GM20431 (cell line): ENCODE measurements at regions not wholly inside any gene's neighbourhood (a gene's known extent, or its start where the extent isn't known, plus 50 kb on each side); places are given as distances from the start of the nearest gene placed in this dataset.

ENCODE experiments used
- in situ Hi-C: fragments of 300-500 bp; cut with MseI, MboI; formaldehyde crosslinking; loops from one replicate; pipeline ENCODE4 v1.15.0; 2020; ENCODE audit warnings: low sequenced_read_pairs; ENCODE audit not compliant: unreplicated experiment

DNA sequence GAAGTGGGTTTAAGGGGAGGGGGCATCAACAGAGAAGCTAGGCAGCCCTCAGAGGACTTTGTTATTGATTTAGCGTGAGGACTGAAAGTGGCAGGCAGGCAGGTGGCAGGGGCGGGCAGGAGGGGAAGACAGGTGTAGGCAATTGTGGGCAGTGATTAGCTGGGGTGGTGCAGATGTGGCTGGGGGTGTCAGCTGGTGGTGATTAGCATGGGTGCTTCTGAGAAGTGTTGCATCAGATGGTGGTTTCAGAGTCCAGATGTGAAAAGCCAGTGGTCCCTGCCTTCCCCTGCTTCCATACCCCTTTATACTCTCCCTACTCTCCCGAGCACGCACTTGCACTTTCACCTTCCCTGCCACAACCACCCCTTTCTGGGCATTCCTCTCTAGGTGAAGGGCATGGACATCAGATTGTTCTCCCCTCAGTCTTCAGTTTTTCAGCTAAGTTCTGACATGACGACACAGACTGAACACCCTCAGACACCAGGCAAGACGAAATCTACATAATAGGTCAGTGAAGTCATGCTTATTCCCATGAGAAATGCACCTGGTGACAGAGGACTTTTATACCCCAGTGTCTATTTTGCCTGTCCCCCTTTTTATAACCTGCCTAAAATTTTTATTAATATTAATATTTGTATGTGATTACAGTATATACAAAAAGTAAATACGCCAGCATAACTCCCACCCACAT is 435.7 kb upstream of the CADM1 start:
- in situ Hi-C loops = no loop called here

DNA sequence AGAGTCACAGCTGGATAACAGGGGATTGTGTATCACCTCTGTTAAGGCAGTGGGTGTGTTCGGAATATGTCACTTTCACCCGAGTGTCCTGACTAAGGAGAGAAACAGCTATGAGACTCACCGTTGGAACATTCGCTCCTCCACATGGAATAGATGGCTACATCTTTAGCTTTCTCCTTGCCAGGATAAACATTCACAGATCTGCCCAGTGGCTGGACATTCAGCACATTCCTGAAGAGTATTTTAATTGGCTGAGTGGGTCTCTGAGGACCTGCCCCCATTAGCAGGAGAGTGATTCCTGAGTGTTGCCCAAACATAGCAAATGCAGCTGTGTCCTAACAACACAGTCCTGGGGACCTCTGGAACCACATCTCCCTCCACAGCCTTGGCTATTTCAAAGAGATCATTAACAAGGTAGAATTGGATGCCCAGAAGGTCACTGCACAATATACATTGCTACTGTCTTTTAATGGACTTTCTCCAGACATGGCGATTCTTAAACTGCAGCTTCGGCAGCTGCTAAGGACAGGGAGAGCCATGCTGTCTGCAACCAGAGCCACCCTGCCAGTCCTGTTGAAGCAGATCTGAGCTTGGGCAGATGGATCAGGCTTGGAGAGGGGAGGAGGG is 435.0 kb upstream of the CADM1 start:
- in situ Hi-C loops = no loop called here

DNA sequence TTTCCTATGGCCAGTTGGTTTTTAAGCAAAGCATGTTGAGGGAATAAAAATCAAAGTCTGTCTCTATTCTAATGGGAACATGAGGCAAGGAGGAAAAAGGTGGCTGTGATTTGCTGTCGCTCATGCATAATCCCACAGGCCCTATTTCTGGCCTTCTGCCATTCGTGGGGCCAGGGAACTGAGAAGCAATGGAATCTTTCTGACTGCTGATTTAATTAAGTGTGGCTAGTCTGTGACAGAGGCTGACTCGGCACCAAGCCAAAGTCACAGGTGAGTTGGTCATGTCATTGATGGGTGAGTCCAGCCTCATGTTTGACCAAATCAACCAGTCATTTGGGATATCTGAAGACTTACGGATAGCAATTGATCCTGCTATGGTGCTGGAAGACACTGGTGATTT is 429.3 kb upstream of the CADM1 start:
- in situ Hi-C loops = no loop called here

DNA sequence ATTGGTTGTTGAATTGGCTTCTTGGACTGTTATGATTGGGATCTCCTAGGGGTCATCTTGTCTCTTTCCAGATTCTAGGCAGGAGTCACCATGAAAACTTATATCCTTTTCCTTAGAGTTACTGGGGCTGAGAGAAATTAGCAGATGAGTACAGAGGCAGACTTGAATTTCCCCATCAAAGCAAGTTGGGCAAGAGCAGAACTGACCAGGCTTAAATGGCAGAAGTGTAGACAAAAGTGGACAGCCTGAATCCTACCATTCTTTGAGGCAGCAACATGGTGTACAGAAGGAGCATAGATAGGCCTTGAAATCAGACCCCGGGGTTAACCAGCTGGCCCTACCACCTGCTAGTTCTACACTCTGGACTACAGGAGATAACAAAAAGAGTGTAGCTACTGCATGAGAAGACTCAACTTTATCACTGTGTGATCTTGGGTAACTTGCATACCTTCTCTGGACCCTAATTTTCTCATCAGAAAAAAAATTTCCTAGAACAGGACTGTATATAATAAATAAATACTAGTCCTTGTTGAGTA is 427.4 kb upstream of the CADM1 start:
- in situ Hi-C loops = no loop called here

- in situ Hi-C loops = no loop called here
These were observed 426.8 kb upstream of the CADM1 start for GRCh38 chr11:115930886-115931547.

DNA sequence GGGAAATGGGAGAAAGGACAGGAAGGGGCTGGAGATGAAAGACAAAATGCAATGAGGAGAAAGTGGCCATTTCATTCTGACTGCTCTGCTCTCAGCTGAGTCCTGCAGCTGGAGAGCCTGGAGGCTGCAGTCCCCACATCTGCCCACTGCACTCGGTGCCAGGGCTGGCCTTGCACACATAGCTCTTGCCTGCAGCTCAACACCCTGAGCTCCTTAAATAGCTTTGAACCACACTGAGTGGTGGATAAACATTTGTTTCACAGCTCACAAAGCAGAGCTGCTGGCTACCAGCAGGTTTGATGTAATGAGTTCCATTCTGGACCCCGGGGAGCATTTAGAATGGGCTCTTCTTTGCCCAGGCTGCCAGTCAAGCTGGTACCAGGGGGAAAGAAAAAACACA is 426.1 kb upstream of the CADM1 start:
- in situ Hi-C loops = no loop called here

- in situ Hi-C loops = no loop called here
These were observed 425.5 kb upstream of the CADM1 start for GRCh38 chr11:115929618-115930129.

- in situ Hi-C loops = no loop called here
These were observed 424.6 kb upstream of the CADM1 start for GRCh38 chr11:115928811-115929210.

DNA sequence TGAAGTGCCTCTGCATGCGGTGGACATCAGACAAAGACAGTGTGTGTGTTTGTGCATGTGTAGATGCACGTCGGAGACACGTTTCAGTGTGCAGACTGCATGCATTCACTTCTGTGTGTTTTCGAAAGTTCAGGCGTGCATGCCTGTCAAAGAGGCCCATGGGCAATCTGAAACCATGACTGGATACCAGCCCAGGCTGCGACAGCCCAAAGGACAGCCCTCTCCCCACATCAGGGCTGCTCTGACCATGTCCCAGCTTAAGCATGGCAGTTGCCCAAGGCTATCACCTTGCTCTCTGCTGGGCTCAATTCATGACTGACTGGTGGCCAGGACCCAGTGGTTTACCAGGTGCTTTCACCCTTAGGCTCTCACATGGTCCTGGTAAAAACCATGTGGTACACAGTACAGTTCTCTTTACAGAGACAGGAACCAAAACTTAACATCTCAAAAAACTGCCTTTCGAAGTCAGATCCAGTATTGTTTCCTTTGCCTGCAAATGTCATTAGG is 423.7 kb upstream of the CADM1 start:
- in situ Hi-C loops = no loop called here

DNA sequence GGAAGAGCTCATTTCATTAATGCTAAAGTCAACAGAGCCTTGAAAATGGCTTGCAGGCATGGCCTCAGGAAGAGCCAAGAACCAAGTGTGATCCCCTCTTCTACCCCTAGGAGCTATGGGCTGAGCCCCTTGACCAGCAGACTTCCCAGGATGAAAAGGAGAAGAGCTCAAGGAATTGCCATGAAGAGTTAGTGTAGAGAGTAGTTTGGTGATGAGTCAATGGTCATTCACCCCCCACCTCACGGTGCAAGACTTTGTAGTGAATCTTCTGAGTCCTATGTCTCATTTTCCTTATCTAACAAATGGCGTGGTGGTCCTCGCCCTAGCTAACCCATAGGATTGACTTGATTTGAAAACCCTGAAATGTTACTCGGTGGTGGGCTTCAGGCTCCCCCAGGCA is 422.4 kb upstream of the CADM1 start:
- in situ Hi-C loops = no loop called here

DNA sequence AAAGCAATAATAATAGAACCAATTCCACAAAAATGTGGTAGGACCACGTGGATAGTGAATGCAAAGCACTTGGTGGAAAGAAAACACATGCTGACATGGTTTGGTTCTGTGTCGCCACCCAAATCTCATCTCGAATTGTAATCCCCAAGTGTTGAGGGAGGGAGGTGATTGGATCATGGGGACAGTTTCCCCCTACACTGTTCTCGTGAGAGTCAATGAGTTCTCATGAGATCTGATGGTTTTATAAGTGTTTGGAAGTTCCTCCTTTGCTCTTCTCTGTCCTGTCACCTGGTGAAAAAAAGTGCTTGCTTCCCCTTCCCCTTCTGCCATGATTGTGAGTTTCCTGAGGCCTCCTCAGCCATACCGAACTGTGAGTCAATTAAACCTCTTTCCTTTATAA is 421.9 kb upstream of the CADM1 start:
- in situ Hi-C loops = no loop called here

GRCh38 chr11:115925568-115926090 is 421.4 kb upstream of the CADM1 start:
- in situ Hi-C loops = no loop called here

- in situ Hi-C loops = no loop called here
These were observed 420.7 kb upstream of the CADM1 start for GRCh38 chr11:115924744-115925567.

DNA sequence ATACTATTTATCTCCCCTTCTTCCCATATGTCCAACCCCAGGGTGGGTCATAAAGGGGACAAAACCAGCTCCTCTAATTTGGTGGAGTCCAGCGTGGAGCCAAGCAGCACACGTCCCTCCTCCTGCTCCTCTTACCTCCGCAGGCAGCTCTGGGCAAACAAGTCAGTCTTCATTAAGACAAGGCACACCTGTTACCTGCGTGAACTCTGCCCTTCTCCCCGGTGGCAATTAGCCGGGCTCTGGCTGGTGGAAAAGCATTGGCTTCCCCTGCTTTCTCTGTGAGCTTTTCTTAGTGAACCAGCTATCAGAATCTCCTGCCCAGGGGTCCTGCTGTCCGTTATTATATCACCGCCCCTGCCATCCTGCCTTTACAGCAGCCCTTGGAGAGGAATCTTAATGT is 418.7 kb upstream of the CADM1 start:
- in situ Hi-C loops = no loop called here

GRCh38 chr11:115921986-115922385 is 417.8 kb upstream of the CADM1 start:
- in situ Hi-C loops = no loop called here

GRCh38 chr11:115921540-115921939 is 417.3 kb upstream of the CADM1 start:
- in situ Hi-C loops = no loop called here

- in situ Hi-C loops = no loop called here
These were observed 416.7 kb upstream of the CADM1 start for GRCh38 chr11:115920841-115921480.

DNA sequence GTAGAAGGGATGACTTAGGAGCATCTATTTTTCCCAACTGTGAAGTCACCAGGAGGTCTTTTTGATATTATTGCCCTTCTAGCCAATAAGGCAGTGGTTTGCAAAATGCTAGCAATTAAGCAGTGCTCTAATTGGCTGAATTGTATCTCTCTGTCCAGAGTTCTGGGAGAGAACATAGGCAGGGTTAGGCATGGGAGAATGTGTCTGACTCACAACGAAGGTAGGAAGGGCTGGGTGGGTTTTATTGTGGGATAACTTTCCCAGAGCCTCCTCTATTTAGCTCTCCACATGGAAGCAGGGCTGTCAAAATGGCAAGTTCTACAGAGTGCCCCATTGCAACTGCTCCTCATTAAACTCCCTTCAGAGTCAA is 415.9 kb upstream of the CADM1 start:
- in situ Hi-C loops = no loop called here

DNA sequence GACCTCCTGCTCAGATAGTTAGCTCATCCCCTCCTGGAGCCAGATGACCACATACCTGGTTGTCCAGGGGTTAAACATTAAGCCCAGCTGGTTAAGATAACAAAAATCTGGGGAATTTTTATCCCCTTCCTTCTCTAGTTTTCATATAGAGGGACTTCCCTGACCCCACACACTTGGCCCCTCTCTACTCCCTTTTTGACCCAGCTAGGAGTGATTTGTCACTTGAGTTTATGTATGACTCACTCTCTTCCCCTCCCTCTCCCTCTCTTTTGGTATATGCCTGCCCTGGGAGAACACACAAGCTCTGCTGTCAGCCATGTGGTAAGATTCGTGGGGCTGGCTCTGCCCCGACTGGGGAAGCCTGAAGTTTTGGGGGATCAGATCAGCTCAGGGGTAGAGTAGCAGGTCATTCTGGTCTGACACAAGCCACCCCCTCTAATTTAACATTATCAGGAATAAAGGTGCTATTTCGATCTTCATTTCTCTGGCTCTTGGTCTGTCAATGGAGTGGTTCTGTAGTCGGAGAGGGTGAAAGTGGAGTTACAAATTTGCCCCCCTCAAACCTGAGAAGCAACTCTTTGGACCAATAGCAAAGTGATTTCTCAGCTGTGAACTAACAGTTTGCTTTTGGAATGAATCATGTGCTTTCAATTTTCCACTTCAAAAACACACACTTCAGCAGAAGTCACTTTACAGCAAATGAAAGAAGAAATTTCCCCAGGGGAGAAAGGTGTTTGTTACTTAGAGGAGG is 415.3 kb upstream of the CADM1 start:
- in situ Hi-C loops = no loop called here
